Posterior cingulate gyrus (tissue), 11 donors: ENCODE measurements at regions not wholly inside any gene's neighbourhood (a gene's known extent, or its start where the extent isn't known, plus 50 kb on each side); places are given as distances from the start of the nearest gene placed in this dataset.
A peak's percentile ranks its signal among the peaks of the same experiment; 100 is the strongest.

Experiments
- DNase-seq, 10 donors: peaks; one replicate each; pipeline versions ENCODE4 v3.0.0 to v3.0.0-alpha.2; 2020 to 2021; ENCODE audit warnings: mixed read lengths in 3 of 10
- intact Hi-C: fragments of 100-400 bp; cut with DNase I; formaldehyde crosslinking; loops from one replicate; pipeline ENCODE4 v1.15.1; 2023

DNA sequence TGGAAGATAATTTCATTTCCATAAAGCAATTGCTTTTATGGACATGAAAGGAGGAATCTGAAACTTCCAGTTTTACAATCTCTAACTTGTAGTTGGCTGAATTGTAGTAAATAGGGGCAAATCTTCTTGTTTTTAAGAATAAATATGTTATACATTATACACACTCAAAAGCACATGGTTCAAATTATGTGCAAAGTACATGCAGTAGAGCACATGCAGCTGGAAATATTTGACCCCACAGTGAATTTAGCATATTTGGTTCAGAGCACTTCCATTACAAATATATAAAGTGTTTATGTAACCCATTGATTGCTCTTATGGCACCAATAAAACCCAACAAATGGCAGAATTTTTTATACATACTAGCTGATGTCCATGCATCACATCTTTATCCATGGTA is 180.5 kb downstream of the IRS2 start:
- intact Hi-C loops, result no loop called here
- DNase-seq, result no peak

DNA sequence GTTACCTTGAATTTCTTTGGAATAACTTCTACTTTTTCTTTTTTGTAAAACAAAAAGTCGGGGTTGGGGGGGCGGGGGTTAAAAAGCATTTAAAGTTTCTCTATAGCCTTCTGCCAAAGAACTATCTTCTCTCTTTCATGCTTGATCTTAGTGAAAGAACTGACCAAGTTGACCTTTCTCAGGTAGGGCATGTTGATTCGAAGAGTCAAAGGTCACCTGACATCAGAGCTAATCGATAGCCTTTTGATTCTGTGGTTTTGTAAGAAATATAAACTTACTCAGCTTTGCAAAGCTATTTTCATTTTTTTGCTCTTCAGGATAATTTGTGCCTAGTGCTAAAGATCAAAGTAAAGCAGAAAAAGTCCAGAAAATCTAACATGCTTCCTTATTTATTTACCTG is 181.5 kb downstream of the IRS2 start:
- intact Hi-C loops, result no loop called here
- DNase-seq, result no peak

DNA sequence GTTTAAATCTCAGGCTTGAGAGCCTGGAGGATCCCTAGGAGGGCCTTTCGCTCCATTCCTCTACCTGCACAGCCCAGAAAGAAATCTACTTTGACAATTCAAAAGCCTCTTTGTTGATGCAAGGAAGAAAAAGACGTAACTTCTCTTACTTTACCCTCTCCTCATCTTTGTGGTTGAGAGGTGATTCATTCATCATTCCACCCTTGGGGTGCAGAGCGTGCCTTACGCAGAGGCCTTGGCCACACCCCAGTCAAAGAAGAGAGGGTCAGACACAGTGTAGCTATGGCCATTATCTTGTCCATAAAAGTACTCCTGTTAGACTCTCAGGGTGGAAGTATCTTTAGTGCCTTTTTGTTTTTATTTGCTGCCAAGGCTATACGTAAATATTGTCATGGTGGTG is 184.0 kb downstream of the IRS2 start:
- no peak for DNase-seq
- intact Hi-C loops, result no loop called here

DNA sequence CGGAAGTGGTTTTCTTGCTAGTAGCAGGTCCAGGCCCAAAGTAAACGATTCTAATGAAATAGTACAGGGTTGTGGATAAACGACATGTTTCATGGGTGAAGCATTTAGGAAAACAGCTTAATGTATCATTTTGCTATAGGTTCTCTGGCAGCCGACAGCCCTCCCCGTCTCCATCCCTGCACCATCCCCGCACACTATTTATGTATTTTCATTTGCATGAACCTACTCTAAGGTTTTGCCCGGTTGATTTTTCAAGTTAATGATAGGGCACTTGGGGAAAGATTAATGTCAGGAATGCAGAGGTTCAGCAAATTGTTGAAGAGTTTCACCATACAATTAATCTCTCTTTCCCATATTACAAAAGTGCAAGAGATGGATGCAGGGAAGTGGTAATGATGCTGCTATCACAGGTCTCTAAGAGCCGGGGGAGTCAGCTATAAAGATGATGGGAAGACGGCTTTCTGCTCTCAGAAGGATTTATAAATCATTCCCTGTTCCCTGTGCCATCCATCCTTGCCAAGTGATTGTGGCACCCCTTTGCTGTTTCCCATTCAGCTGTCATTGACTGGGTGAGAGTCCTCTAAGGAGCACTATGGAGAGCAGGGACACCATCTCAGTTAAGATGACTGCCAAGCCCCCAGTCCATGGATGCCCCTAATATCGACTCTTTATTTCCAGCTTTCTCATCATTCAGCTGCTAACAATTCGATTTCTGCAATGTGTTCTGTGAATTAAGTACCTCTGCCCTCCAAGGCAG is 186.3 kb downstream of the IRS2 start:
- intact Hi-C loops, result no loop called here
- no peak for DNase-seq

DNA sequence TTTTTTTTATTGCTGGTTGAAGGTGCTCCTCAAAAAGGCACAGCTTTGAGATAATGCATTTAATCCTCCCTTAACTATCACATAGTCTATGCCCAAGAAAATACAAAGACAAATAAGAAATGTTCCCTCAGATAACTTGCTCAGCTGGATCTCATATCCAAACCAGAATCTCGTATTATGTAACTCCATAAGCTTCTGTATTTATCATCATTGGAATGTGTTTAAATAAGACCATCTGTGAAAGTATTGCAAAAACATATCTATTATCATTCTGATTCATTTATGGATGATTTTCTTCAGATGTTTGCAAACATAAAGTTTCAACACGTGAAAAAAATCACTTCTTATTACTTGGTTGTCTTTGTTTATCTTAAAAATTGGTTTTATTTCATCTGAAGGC is 190.9 kb downstream of the IRS2 start:
- no peak for DNase-seq
- intact Hi-C loops, result no loop called here

DNA sequence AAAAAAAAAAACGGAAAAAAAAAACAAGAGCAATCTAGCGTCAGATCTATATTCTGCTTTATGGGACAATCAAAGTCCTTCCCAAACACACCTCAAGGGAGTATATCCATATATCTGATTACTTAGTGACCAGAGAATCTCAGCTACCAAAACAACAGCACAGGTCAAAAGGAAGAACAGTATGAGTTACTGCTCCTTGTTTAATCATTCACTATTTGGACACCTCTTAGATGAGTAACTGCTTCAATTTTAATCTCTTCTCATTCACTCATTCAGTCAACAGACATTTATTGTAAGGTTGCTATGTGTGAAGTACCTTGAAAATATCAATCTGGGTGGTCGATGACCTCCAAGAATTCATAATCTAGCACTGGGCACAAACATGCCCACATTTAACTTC is 193.2 kb downstream of the IRS2 start:
- DNase-seq, result no peak
- intact Hi-C loops, result no loop called here

DNA sequence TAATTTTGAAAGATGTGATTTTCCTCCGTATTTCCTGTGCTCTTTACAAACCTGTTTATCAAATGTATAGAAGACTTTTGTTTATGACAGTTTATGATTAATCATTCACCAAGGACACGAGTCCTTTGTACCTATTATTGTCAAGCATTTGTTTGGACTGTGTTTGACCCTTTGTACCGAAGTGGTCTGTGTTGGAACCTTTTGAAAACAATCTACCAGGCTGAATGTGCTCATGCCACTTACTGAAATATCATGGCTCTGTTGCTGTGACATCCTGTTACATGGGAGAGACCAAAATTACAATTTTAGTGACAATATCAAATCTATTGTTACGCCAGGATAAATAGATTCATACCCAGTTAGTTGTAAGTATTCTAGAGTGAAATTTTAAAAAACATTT is 193.6 kb downstream of the IRS2 start:
- intact Hi-C loops, result no loop called here
- DNase-seq, result no peak

DNA sequence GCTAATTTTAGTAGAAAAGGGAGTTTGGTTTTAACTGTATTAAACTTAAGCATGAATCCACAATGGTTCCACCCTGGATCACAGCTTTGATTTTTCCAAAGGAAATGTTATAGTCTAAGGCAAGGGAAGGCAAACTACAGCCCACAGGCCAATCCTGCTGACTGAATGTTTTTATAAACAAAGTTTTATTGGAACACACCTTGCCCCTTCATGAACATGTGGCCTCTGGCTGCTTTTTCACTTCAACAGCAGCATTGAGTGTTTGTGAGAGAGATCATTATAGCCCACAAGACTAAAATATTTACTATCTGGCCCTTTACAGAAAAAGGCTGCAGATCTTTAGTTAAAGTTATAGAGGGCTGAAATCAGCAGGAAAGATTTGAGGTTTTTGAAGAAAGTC is 198.7 kb downstream of the IRS2 start:
- DNase-seq, result no peak
- intact Hi-C loops, result no loop called here

DNA sequence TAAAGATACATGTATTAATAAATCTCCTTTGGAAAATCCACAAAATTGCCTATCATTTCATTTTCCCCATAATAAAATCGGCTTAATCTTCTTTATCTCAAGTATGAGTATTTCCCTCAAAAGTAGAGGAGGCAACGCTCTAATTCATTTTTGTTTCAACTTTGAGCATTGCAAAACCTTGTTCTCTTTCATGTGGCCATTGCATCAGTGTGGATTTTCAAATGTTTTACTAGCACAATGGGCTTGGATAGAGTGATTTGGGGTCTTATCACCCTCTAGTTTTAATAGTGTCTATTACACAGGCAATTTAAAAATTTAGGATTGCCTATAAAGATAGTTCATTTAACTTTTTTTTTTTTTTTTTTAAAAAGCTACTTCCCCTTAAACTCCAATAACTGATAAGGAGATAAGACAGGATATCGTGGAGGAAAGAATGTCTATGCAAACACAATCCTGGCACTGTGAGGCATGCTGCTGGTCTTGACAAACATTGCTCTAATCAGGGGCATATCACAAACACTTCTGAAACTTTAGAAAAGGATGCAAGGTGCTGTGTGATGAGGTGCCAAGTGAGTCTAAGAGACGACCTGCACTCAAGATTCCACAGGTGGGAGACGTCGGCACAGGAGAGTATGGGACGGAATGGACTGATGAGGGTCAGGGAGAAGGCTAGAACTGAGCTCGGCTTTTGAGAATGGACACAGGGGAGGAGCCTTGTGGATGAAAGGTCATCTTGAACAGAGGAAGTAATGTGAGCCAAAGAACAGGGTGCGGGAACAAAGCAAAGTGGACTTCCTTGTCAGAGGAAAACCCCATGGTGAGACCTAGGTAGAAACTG is 199.7 kb downstream of the IRS2 start:
- DNase-seq, result peak in 1 of 10 donors; percentile 14
- intact Hi-C loops, result no loop called here

DNA sequence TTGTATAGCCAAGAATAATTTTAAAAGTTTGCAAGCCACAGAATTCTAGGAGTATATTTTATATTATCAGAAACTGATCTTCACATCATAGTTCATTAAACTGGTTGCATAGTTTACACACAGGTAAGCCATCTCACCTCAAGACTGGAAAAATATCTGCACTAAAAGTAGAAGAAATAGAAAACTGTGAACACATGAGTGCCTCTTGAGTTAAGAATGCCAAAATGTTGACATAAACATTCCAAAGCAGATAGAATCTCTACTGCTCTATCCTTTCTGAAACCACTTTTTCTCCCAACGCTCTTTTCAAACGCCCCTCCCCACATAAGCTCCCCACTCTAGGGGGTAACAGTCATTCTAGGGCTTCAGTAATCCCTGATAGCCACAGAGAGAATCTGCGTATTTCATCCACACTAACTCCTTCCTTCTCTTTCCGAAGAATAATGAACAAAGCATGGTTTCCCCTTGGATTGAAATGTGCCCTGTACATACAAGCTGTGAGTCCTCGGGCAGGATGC is 201.5 kb downstream of the IRS2 start:
- intact Hi-C loops, result no loop called here
- no peak for DNase-seq

DNA sequence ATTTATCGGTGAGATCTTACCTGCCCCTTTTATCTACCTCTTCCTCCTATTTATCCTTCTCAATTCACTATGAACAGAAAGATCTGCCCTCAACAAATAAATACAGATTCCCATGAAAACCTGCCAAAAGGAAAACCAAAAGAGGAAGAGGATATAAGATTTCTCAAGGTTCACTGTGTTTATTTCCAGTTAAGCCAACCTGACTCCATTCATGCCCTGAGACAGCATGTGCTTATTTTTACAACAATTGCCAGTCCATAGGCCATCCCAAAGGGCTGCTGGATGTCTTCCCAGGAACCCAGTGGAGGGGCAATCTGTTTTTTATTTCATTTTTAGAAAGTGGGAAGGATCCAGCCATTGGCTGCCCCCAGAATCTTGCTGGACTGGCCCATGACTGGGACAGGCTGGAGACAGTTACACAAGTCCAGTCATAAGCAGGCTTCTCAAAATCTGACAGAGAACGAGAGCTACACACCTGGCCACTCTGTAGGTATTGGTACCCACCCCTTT is 209.1 kb downstream of the IRS2 start:
- intact Hi-C loops, result no loop called here
- DNase-seq, result peak in 1 of 10 donors; percentile 25

DNA sequence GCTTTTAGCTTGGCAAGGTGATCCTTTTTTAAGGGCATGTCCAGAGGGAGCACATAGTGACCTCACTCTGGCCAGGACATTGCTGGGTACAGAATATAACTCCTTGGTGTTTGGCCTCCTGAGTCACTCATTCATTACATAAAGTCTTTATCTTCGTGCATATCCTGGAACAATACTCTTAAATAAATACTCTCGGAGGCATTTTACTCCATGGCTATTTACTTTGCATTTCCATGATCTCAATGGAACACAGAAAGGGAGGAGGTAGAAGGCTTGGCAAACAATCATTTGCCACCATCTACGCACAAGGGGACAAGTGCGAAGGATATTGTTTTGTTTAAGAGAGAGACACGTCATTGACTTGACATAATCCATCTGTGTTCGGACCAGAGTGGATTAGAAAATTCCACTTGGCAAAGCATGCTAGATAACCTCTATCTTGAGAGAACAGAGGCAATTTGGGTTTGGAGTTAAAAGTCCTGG is 210.0 kb downstream of the IRS2 start:
- intact Hi-C loops, result no loop called here
- DNase-seq, result no peak

DNA sequence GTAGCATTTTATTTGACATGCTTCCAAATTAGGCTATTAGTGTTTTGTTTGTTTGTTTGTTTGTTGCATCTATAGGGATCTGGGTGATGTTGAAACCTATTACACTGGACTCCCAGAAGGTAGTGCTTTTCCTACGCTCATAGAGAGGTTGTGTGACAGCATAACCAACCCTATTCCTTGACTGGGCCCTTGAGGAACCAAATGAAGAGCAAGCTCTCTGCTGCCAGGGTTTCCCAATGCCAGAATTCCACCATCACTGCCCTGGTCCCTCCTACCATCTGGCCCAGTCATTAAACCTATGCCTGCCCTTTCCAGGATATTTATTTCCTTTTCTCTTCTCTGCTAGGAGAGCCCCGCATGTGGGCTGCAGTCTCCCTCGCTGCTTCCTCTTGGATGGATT is 210.6 kb downstream of the IRS2 start:
- no peak for DNase-seq
- intact Hi-C loops, result no loop called here

DNA sequence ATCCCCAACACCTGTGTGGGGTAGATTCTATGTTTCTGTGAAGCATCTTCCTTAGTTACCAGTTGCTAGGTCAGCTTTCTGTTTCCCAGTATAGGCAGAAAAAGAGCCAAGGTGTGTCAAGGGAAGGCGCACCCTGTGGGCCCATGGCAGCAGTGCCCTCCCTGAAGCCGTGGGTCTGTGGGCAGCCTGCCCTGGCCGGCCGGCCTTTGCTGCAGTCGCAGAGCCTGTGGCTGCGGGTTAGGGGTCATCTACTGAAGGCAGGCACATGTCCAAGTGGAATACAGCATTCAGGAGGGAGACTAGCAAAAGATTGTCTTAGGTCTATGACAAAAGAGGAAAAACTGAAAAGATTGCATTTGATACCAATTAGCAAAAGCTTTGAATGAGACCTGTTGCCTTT is 214.0 kb downstream of the IRS2 start:
- DNase-seq, result peak in 1 of 10 donors; percentile 61
- intact Hi-C loops, result no loop called here

DNA sequence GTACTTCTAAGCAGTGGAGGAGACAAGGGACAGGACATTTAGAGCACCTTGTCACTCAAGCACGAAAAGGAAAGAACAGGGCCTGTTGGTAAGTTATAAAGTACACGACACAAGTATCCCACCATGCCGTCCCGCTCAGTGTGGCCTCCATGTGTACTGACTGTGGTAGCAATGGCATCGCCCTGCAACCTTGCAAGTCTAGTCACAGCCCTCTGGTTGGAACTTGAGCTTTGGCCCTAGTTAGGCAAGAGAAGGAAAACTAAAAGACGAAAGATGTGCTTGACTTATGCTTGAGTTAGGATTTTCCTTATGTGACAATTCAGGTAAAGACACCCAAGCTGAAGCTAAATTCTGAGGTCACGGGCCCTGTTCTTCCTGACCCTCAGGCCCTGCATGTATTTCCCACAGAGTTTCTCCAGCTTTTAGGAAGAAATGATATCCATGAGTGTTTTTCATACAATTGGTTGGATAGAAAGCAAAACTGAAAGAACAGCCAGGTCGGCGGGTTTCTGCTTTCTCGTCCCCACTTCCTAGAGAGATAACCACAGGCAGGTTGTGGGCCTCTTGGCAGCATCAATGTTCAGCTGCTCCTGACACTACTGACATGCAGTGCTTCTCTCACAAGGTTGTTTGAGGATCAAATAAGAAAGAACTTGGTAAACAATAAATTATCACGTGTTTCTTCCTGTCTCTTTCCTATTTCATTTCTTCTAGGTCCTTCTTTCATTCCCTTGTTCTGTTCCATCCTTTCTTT is 216.2 kb downstream of the IRS2 start:
- intact Hi-C loops, result no loop called here
- DNase-seq, result peak in 1 of 10 donors; percentile 37

DNA sequence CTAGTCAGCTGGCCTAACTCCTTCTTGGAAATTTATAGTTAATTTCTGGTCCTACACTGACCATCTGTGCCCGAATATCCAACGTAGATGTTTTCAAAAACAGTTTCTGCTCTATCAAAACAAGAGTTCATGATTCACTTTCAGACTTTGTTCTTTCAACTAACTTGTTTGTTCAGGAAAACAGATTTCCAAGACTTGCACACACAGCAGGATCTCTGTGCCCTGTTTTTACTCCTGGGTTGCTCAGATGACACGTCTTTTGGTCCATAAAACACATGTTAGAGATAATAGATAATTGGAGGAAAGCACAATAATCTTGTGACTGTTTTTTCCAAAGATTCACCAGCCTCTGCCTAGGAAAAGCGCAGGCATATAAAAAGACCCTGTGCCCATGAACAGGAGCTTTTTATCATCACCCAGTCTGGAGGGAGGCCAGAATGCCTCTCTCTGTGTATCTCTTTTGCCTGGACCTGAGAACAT is 218.0 kb downstream of the IRS2 start:
- intact Hi-C loops, result no loop called here
- no peak for DNase-seq

DNA sequence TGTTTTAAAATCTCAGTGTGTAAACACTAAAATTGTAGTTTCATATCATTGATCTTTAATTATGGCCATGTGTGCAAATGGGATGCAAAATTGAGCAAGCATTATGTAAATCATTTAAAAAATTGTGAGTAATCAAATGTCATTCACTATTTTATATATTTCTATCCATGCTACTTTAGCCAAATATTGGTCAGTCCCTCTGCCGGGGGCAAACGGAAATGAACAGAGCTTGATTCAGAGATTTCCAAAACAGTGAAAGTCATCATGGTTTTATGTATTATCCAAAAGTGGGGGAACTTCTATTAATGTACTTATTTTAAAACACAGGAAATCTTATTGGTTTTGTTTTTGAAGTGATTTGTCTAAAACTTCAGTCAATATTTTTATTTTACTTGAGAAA is 219.1 kb downstream of the IRS2 start:
- DNase-seq, result no peak
- intact Hi-C loops, result no loop called here

DNA sequence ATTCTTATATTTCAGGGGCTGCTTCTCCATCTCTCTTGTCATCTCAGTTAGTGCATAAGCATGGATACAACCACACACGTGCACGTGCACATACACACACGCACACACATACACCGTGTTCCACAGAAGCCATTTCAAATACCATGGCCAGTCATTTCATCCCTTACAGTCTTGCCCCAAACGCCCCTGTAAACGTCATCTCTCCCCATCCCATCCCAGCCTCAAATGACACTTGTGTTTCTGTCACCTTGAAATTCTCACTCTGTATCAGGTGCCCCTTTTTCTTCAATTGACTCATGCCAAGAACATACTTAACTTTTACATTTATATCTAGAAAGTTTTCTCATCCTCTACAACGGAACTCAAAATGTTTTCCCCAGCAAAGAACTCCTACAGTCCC is 220.5 kb downstream of the IRS2 start:
- DNase-seq, result no peak
- intact Hi-C loops, result no loop called here

DNA sequence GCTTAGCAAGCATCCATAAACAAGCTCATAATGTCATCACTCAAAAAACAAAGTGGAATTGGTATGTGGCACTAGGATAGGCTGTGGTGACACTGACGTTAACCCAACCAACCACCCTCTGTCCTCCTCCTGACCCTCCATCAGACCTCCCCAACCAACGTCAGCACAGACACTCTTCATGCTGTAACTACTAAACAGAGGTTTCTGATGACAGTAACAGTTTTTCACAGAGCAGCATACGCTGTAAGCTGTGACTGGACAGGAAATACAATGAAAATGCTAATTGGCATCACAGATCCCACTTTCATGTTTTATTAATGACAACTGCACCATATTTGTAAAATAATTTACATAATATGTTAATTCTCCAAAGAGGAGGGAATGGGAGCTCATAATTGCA is 238.0 kb downstream of the IRS2 start:
- intact Hi-C loops, result no loop called here
- DNase-seq, result no peak

DNA sequence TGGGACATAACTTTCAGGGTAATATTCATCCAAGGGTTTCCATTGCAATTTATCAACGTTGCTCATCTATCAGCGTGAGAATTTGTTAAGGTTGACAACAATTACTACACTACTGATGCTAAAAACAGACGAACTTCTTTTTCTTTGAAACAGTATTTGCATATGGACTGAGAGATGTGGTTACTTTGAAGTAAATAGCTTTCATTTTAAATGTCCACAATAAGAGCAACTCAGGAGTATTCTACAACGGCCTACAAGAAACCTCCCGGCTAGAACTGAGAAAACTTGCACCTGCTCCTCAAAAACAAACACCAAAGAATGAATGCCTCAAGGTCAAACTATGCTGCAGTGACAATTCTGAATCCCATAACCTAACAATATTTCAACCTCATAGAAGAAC is 238.4 kb downstream of the IRS2 start:
- intact Hi-C loops, result no loop called here

DNA sequence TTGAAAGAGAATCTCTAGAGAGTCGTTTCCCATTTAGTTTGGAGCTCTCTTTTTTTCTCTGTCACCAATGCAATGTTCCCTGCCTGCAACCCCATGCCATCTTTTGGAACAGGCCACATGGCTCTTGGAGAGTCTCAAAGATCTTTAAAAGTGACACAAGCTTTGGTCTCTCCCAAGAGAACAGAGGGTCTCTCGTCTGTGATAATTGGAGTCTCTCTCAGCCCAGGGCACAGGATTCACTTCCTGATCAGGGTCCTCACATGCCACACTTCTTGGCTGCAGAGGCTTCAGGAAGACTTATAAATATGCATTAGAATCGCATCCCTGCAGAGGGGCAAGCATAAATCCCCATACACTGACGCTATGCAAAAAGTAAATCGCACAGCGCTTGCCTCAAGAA is 240.5 kb downstream of the IRS2 start:
- no peak for DNase-seq
- intact Hi-C loops, result no loop called here

More for the DNA sequence above, 238.4 kb downstream of the IRS2 start:
- no peak for DNase-seq
